K562 (cell line): ENCODE measurements at regions not wholly inside any gene's neighbourhood (a gene's known extent, or its start where the extent isn't known, plus 50 kb on each side); places are given as distances from the start of the nearest gene placed in this dataset.

ENCODE experiments used
- ATAC-seq: fragments of 200-7000 bp; cut with Tn5 transposase; 3 replicates; pipeline ENCODE4 v1.9.1; 2020; ENCODE audit warnings: moderate library complexity
- BruUV-seq: library from RNA; stranded (reverse); fragments of 400-500 nt; replicated peaks from 2 replicates; lab custom pipeline; 2021; lab: Mats Ljungman, UMichigan
- CTCF ChIA-PET: fragments of 300-600 bp; formaldehyde crosslinking; extraction: SDS; loops from one replicate; lab custom pipeline; 2021; ENCODE audit warnings: low intra/inter-chr PET ratio; lab: Yijun Ruan, JAX
- POLR2A ChIA-PET: fragments of 300-600, 350-650 bp; sonication (Branson Sonifier 250); formaldehyde crosslinking; extraction: SDS; loops from one replicate; lab custom pipeline; 2021; ENCODE audit warnings: antibody characterized with exemption, inconsistent platforms; lab: Yijun Ruan, JAX
- DNase-seq, 4 experiments: peaks; one replicate each; pipeline versions ENCODE4 v3.0.0 to v3.0.0-alpha.2; 2011 to 2018; ENCODE audit warnings: low spot score in 3 of 4, mixed read lengths in 3 of 4; ENCODE audit errors: extremely low read depth in 1 of 4
- FAIRE-seq: peaks from 2 replicates; lab custom pipeline; 2011; peaks lifted over from hg19 to GRCh38; lab: Jason Lieb, UNC
- H2AFZ ChIP-seq: 2 replicates; pipeline ENCODE4 v1.6.0; 2011; ENCODE audit warnings: low read depth, low read length, control low read depth, inconsistent platforms
- H3K27ac ChIP-seq: fragments of 200-600 bp; 3 replicates; pipeline ENCODE4 v1.8.0; 2011; ENCODE audit warnings: low read depth, mild to moderate bottlenecking, control low read depth, inconsistent platforms, low read length, moderate library complexity, mixed read lengths; ENCODE audit errors: extremely low read depth
- H3K27me3 ChIP-seq, 2 experiments: fragments of 300-600 bp in 1 of 2; 2 replicates in 1 of 2; 3 replicates in 1 of 2; pipeline versions ENCODE4 v1.6.0 to v1.8.0; 2011; ENCODE audit warnings: inconsistent platforms in 2 of 2, low read length in 2 of 2, mild to moderate bottlenecking in 1 of 2, mixed read lengths in 1 of 2, moderate library complexity in 1 of 2; ENCODE audit not compliant: control insufficient read depth in 2 of 2, insufficient read depth in 2 of 2
- H3K36me3 ChIP-seq: fragments of 300-600 bp; 3 replicates; pipeline ENCODE4 v1.8.0; 2011; ENCODE audit warnings: mild to moderate bottlenecking, low read length, inconsistent platforms; ENCODE audit not compliant: control insufficient read depth, insufficient read depth
- H3K4me1 ChIP-seq, 2 experiments: fragments of 200-600 bp in 1 of 2; replicated peaks in 1 of 2; 2 replicates in 1 of 2; 3 replicates in 1 of 2; pipeline versions ENCODE4 v1.5.1 to v1.8.0; 2011; ENCODE audit warnings: inconsistent platforms in 2 of 2, low read length in 2 of 2, mild to moderate bottlenecking in 1 of 2, mixed read lengths in 1 of 2, moderate library complexity in 1 of 2; ENCODE audit not compliant: control insufficient read depth in 2 of 2, insufficient read depth in 2 of 2
- H3K4me2 ChIP-seq: 2 replicates; pipeline ENCODE4 v1.6.1; 2011; ENCODE audit warnings: low read length, control low read depth, inconsistent platforms, mixed read lengths; ENCODE audit not compliant: insufficient read depth
- H3K4me3 ChIP-seq: fragments of 200-600 bp; sonication (generic), shearing (Covaris generic); 2 replicates; pipeline ENCODE4 v1.5.1; 2016; ENCODE audit warnings: control low read depth, inconsistent platforms
- H3K79me2 ChIP-seq: fragments of 200-600 bp; 3 replicates; pipeline ENCODE4 v1.8.0; 2011; ENCODE audit warnings: low read length, inconsistent platforms; ENCODE audit not compliant: control insufficient read depth, insufficient read depth
- H3K9ac ChIP-seq, 2 experiments: 2 replicates each; pipeline versions ENCODE4 v1.6.0 to v1.6.1; 2011; ENCODE audit warnings: low read depth in 2 of 2, low read length in 2 of 2, control low read depth in 1 of 2, inconsistent platforms in 1 of 2, mild to moderate bottlenecking in 1 of 2, mixed read lengths in 1 of 2; ENCODE audit not compliant: insufficient read depth in 1 of 2
- H3K9me1 ChIP-seq: one replicate; pipeline ENCODE4 v1.6.0; 2011; ENCODE audit warnings: inconsistent platforms, mild to moderate bottlenecking, low read length, moderate library complexity; ENCODE audit not compliant: control insufficient read depth, insufficient read depth
- H3K9me3 ChIP-seq: replicated peaks from 2 replicates; pipeline ENCODE4 v1.5.1; 2011; ENCODE audit warnings: low read depth, low read length, inconsistent platforms; ENCODE audit not compliant: control insufficient read depth, insufficient read depth
- H4K20me1 ChIP-seq: replicated peaks from 2 replicates; pipeline ENCODE4 v1.6.1; 2011; ENCODE audit warnings: low read length, inconsistent platforms, mixed read lengths; ENCODE audit not compliant: control insufficient read depth, insufficient read depth
- CBX2 ChIP-seq: fragments of 200-600 bp; sonication (generic); IDR thresholded peaks from one replicate; pipeline ENCODE4 v1.6.1; 2012; ENCODE audit warnings: mild to moderate bottlenecking, low read length, inconsistent platforms; ENCODE audit not compliant: insufficient read depth, poor library complexity, severe bottlenecking
- CEBPG ChIP-seq, 3 experiments: fragments of 200-800 bp in 1 of 3; sonication (Bioruptor generic) in 1 of 3; sonication (generic) in 1 of 3; formaldehyde crosslinking in 1 of 3; IDR thresholded peaks in 2 of 3; conservative IDR thresholded peaks in 1 of 3; 2 replicates each; pipeline versions ENCODE4 v1.6.1 to v1.8.0; 2016 to 2022; ENCODE audit warnings: missing compliant biosample characterization in 2 of 3, missing genetic modification characterization in 2 of 3, mild to moderate bottlenecking in 1 of 3, missing genetic modification reagents in 1 of 3
- HDAC8 ChIP-seq: fragments of 450-650 bp; IDR thresholded peaks from 2 replicates; pipeline ENCODE4 v1.6.1; 2016; ENCODE audit warnings: mild to moderate bottlenecking, missing genetic modification characterization, moderate library complexity, missing compliant biosample characterization
- HNRNPL ChIP-seq: fragments of 200-400 bp; formaldehyde crosslinking; IDR thresholded peaks from 2 replicates; pipeline ENCODE4 v1.6.1; 2017; ENCODE audit warnings: low read depth, mild to moderate bottlenecking, low read length
- HNRNPLL ChIP-seq: fragments of 200-400 bp; formaldehyde crosslinking; IDR thresholded peaks from 2 replicates; pipeline ENCODE4 v1.6.1; 2017; ENCODE audit warnings: low read length, low read depth, mild to moderate bottlenecking; ENCODE audit not compliant: poor library complexity, severe bottlenecking
- ILF3 ChIP-seq: fragments of 450-650 bp; IDR thresholded peaks from 2 replicates; pipeline ENCODE4 v1.6.1; 2018; ENCODE audit warnings: antibody characterized with exemption, mild to moderate bottlenecking, moderate library complexity, borderline replicate concordance
- MAZ ChIP-seq, 2 experiments: fragments of 450-650 bp in 1 of 2; sonication (generic) in 1 of 2; formaldehyde crosslinking; IDR thresholded peaks in 1 of 2; conservative IDR thresholded peaks in 1 of 2; 2 replicates each; pipeline versions ENCODE4 v1.4.0 to v1.5.0; 2020; ENCODE audit warnings: mild to moderate bottlenecking in 1 of 2, missing genetic modification reagents in 1 of 2
- NCOA2 ChIP-seq, 2 experiments: fragments of 450-650 bp; IDR thresholded peaks; 2 replicates each; pipeline ENCODE4 v1.6.1; 2018; ENCODE audit warnings: mild to moderate bottlenecking in 2 of 2, moderate library complexity in 1 of 2; ENCODE audit not compliant: partially characterized antibody in 2 of 2
- SMC3 ChIP-seq: conservative IDR thresholded peaks from 2 replicates; pipeline ENCODE4 v1.6.1; 2011; ENCODE audit warnings: low read depth, low read length, improper control_type of control experiment; ENCODE audit not compliant: insufficient read depth
- SRSF3 ChIP-seq: fragments of 200-400 bp; formaldehyde crosslinking; IDR thresholded peaks from 2 replicates; pipeline ENCODE4 v1.6.1; 2016; ENCODE audit warnings: mild to moderate bottlenecking, low read length, moderate library complexity; ENCODE audit not compliant: insufficient read depth
- VEZF1 ChIP-seq: fragments of 200-800 bp; sonication (Bioruptor generic); IDR thresholded peaks from 2 replicates; pipeline ENCODE4 v1.6.1; 2017; ENCODE audit warnings: missing genetic modification characterization, missing compliant biosample characterization
- ZFPM2 ChIP-seq: fragments of 250-450 bp; sonication (Bioruptor Pico); IDR thresholded peaks from 2 replicates; pipeline ENCODE4 v1.5.1; 2022; ENCODE audit warnings: mild to moderate bottlenecking
- ZNF395 ChIP-seq: fragments of 200-800 bp; sonication (Bioruptor generic); IDR thresholded peaks from 2 replicates; pipeline ENCODE4 v1.6.1; 2017; ENCODE audit warnings: missing genetic modification characterization, missing compliant biosample characterization
- ZNF41 ChIP-seq: fragments of 250-450 bp; sonication (Bioruptor Pico); conservative IDR thresholded peaks from 2 replicates; pipeline ENCODE4 v1.4.0; 2020; ENCODE audit warnings: mild to moderate bottlenecking
- ZNF512 ChIP-seq: IDR thresholded peaks from 2 replicates; pipeline ENCODE4 v1.6.1; 2016; ENCODE audit warnings: missing genetic modification characterization, missing compliant biosample characterization
- ZNF551 ChIP-seq: fragments of 250-450 bp; sonication (Bioruptor Pico); IDR thresholded peaks from 2 replicates; pipeline ENCODE4 v1.5.0; 2021; ENCODE audit warnings: mild to moderate bottlenecking, moderate library complexity
- ZNF766 ChIP-seq: fragments of 200-800 bp; sonication (Bioruptor generic); conservative IDR thresholded peaks from 2 replicates; pipeline ENCODE4 v1.6.1; 2016; ENCODE audit warnings: missing genetic modification characterization, missing compliant biosample characterization
- ZNF780A ChIP-seq: fragments of 250-450 bp; sonication (Bioruptor Pico); IDR thresholded peaks from 2 replicates; pipeline ENCODE4 v1.5.0; 2021; ENCODE audit warnings: mild to moderate bottlenecking
- ZZZ3 ChIP-seq: fragments of 450-650 bp; IDR thresholded peaks from 2 replicates; pipeline ENCODE4 v1.6.1; 2016; ENCODE audit warnings: antibody characterized with exemption, mild to moderate bottlenecking, moderate library complexity
- WGBS: fragments of 100-300 bp; shearing (Covaris generic); methylation state at CpG from one replicate; pipeline ENCODE4 v1.1.6; 2016; ENCODE audit warnings: low coverage, mixed read lengths; ENCODE audit not compliant: insufficient coverage; ENCODE audit errors: missing lambda C conversion rate; 5-methylcytosine and 5-hydroxymethylcytosine counted together
- in situ Hi-C: fragments of 300-500 bp; cut with MboI; formaldehyde crosslinking; loops from 4 replicates; pipeline ENCODE4 v1.15.0; 2018; ENCODE audit warnings: inconsistent platforms, mixed read lengths
- intact Hi-C: fragments of 100-400 bp; cut with micrococcal nuclease; formaldehyde crosslinking; loops from 2 replicates; pipeline ENCODE4 v1.14.2; 2022

- intact Hi-C loops (no loop called here), in situ Hi-C loops (no loop called here)
- Histone ChIP-seq H3K9ac (no peak overlapping the region), H3K4me1 (peaks cover 5 to 6% of the 10 kb centered on the region in 2 experiments; a peak in 3 of 5 replicates), H3K36me3 (no peaks in the 10 kb centered on the region), H3K79me2 (no peaks in the 10 kb centered on the region), H3K27ac (no peak overlapping the region), H3K27me3 (peaks cover 10 to 62% of the 10 kb centered on the region in 2 experiments; a peak in 4 of 5 replicates), H2AFZ (no peak overlapping the region), H3K9me3 (no peaks in the 10 kb centered on the region), H4K20me1 (peaks cover 15% of the 10 kb centered on the region), H3K9me1 (no peaks in the 10 kb centered on the region), H3K4me3 (no peak overlapping the region), H3K4me2 (no peak overlapping the region)
- ChIA-PET POLR2A (interaction anchor here (0.6 kb wide), 1 partner anchor 1494 kb away, joined by 3 read pairs; no protein-coding TSS in a partner anchor), CTCF (no interaction called here)
- no TSS peak for BruUV-seq
- 0% methylated on average over 3 of the region's 3 CpGs for WGBS
- FAIRE-seq (no peak), ATAC-seq (no peak), DNase-seq (no peak)
- no peak for TF ChIP-seq ZZZ3
- no peak for TF ChIP-seq HNRNPL
- TF ChIP-seq MAZ (CRISPR knock-in tag; conservative IDR thresholded peaks at IDR 0.05 in 1 of 2, IDR thresholded peaks at IDR 0.05 in 1 of 2): no peak
- TF ChIP-seq ZNF551 (CRISPR knock-in tag): no peak
- no peak for TF ChIP-seq NCOA2 (IDR thresholded peaks at IDR 0.05; ENCODE audit: partially characterized antibody in 2 of 2)
- TF ChIP-seq CBX2: no peak
- TF ChIP-seq SRSF3: no peak
- TF ChIP-seq VEZF1 (CRISPR knock-in tag): no peak
- TF ChIP-seq ILF3: no peak
- no peak for TF ChIP-seq SMC3
- no peak for TF ChIP-seq ZFPM2 (CRISPR knock-in tag)
- TF ChIP-seq ZNF41: no peak
- TF ChIP-seq ZNF780A (CRISPR knock-in tag): no peak
- TF ChIP-seq ZNF395: no peak
- TF ChIP-seq ZNF766 (CRISPR knock-in tag): no peak
- TF ChIP-seq CEBPG (CRISPR knock-in tag; IDR thresholded peaks at IDR 0.05): no peak
- no peak for TF ChIP-seq CEBPG (tag; conservative IDR thresholded peaks at IDR 0.05 in 1 of 2, IDR thresholded peaks at IDR 0.05 in 1 of 2)
- TF ChIP-seq ZNF512 (tag): no peak
- TF ChIP-seq HDAC8 (tag): no peak
- no peak for TF ChIP-seq HNRNPLL
These were observed 74.2 kb upstream of the FSTL4 start for GRCh38 chr5:133686566-133686965.
